ENCODE measurements at regions not wholly inside any gene's neighbourhood (a gene's known extent, or its start where the extent isn't known, plus 50 kb on each side); places are given as distances from the start of the nearest gene placed in this dataset.
A peak's percentile ranks its signal among the peaks of the same experiment; 100 is the strongest.

DNA sequence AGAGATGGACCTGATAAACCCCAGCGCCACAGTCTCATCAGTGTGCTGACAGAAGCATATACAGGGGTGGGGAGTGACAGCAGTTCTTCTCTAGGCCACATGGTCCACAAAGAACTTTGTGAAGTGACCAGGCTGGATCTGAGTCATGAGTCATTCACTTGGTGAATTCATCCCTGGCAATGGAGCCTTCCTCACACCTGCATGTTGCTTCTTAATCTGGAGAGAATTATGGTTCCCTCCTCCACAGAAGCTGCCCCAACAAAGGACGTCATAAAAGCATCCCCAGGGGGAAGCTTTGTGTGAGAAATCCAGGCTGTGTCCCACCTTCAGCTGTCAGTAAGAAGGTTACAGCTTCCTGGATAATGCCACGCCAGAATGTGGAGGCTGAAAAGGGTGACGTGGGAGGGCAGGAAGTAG, 215.6 kb upstream of the MAF start:
- DNase-seq = no peak

DNA sequence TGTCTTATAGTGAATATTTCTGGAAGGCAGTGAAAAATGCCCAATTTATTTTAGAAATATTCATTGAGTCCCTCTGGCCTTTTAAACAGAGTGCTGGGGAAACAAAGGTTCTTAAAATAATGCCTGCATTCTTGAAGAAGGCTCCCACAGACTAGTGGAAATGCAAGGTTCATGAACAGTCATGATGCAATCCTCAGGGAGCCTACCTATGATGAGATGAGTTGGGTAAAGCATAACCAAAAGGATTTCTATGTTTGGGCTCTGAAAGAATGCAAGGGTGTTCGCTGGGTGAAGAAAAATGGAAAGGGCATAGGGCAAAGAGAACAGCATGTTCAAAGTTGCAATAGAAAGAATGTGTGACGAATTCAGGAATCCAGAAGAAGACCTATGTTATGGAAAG, 214.5 kb upstream of the MAF start:
- no peak for DNase-seq

DNA sequence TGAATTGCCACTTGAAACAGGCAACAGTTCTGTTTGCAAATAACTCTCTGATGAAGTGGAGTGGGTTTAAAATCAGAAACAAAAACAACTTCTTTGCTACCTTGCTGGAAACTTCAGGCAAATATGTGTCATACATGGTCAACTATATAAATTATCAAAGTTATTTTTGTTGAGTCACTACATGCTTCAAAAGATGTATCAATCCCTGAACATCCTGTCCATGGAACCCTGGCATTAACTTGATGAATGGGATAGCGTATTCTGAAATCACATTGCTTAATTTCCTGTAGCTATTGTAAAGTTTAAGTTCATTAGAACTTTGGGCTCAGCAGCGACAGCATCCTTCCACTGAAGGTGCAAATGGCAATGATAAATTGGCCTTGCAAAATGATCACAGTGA, 213.6 kb upstream of the MAF start:
- DNase-seq = no peak

DNA sequence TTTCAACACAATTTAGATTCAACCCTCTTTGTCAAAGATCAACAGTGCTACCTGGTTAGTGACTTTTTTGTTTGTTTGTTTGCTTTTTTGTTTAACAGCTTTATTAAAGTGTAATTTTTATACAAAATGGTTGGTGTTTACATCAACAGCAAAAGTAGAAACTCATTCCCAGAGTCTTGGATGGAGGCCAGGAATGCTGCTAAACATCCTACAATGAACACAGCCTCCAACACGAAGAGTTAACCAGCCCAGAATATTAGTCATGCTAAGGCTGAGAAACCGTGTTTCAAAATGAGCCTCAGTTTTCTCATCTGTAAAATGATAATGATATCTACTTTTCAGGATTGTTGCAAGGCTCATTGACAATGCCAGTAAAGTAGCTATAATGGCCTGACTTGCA, 211.0 kb upstream of the MAF start:
- DNase-seq = no peak

DNA sequence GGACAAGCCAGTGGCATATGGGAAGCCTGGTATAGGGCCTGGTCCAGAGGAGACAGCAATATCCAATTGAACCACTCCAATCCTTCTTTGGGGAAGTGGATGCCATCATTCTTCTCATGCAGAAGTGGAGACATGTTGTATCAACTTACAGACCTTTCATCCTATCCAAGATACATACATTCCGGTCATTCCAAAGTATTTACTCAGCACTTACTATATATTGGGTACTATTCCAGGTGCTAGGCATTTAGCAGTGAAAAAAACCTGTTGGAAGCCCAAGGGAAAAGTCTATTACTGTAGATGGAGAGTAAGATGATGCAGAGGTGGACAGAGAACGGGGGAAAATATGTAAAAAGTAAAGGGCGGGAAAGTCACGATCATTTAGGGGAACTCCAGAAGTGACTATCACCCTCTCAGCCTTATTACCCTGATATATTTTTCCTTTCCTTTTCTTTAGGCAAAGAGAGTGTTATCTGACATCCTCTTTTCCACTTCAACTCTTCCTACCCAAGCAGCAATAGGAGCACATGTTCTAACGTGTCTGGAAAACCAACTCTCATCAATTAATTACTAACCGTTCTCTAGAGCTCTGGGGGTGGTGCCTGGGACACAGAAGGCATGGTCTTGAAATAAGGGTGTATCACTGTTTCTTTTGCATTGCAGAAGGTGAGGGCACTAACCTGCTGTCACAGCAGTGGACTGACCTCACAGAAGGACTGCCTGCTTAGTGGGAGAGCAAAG, 210.1 kb upstream of the MAF start:
- no peak for DNase-seq

DNA sequence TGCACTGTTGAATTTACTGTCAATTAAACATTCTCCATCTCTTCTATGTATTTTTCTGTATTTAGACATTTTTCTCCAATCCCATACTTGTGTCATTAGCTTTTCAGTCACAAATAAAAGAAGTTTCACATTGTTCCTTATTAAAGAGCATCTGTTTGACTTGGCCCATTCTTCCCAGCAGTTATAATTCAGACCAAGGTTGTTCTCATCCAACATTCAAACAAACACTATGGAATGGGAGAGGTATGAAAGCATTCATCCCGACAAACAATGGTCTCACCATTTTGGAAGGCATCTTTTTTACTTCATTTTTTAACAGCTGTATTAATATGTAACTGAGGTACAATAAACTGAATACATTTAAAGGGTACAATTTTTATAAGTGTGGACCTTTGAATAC, 208.8 kb upstream of the MAF start:
- DNase-seq = no peak

DNA sequence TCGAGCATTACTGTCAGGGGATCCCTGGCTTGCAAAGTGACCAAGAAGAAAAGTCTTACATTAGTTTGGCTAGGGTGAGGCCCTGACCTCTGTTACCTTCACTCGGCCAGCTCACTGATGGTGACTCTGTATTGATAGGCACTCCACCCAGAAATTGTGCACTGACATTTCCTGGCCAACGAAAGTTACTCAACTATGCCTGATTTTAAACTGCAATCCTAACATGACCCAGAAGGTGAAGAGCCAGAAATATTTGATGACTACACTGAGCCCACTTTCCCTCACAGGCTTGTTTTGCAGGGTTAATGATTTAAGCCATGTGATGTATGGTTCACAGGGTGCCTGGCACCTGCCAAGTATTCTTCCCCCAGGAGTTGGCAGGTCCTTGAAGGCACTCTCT, 208.2 kb upstream of the MAF start:
- no peak for DNase-seq

DNA sequence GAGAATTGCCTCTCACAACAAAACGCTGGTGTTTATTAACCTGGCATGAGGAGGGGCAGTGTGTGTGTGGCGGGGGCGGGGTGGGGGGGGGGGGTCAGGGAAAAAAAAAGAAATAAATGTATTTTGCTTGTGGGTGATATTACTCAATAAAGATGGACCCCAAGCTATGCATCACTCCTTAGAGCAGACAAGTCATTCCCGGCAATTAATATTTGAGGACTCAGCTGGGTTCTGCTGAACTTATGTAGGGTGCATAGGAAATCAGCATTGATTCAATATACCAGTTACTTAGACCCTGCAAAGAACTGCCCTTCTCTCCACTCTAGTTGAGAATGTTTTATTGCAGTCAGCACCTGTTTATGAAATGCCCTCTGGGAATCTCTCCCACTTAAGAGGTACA, 206.2 kb upstream of the MAF start:
- DNase-seq = no peak

DNA sequence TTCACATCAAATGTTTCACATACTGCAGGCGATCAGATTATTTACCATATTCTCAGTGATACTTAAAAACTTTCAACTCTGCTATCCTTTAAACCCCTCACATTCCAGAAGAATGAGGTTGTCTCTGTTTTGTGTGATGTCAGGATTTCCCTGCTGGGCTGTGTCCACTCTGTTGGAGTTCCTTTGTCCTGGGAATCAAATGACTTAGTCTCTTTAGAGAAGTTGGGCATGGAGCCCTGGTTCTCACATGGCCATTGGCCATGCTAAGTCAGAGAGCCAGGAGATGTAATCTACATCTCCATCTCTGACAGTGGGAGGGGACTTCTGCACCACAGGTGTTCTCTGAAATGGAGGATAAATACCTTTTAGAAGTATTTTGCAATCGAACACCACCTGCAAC, 205.1 kb upstream of the MAF start:
- peak in 1 of 14 donors; percentile 8 for DNase-seq

DNA sequence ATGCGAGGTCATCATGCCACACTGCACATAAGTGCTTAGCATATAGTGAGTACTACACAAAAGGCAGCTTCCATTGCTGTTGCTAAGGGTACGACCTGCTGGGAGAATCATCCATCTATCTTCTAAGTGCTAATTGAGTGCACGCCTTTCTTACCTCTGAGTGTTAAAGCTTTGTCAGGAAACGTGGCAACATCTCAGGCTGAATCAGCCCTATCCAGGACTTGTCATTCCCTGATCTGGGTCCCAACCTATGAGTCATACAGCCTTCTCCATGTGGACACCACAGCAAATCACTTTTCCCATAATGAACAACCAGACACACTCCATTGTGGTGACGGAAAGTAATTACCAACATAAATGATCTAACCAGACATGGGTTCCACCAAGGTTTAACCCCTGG, 201.1 kb upstream of the MAF start:
- no peak for DNase-seq

DNA sequence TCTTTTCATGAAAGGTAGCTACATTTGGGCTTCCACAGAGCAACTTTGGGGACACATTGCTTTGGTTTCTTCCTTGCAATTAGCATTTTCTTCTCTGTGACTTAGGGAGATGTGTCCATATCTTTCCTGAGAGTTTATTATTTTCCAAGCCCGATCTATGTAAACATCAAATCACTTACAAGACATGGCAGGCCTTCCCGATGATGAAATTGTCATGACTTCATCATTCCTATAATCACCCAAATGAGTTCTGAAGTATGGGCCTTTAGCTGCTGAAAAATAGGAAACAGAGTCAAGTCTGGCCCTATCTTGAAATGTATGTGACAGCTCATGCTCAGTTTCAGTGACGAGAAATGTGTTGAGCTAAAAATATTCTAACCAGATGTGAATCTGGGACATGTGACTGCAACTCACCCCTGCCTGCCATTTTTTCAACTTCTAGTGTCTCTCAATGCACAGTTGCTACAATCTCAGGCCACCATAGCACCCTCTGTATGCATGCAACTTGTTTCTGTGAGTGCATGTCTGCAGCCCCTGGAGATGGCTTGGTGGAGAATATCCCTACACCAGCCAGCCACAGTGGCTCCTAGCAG, 199.6 kb upstream of the MAF start:
- no peak for DNase-seq

DNA sequence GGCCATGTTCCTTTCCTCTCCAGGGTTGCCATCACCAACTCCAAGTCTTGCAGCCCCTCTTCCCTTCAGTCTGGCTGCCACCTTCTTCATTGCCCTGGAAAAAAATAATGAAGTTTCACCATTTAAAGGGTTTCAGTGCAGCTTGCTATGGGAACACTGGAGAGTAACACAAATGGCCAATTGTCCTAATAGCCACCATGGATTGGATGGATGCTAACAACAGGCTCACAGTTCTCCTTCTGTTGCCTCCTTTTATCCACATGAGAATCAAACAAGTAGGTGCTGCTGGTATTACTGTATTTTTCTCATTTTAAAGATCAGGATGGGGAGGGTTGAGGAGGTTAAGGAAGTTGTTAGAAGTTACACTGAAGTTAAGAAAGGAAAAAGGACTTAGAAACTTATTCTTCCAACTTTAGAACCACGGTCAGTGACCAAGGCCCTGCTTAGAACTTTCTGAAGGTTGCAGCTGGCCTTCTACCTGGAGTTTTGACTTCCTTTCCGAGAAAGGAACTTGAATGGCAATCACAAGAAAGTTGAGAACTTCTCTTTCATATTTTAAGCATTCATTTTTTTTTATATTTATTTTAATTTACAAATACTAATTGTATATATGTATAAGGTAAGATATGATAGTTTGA, 198.0 kb upstream of the MAF start:
- peak in 1 of 14 donors; percentile 8 for DNase-seq

DNA sequence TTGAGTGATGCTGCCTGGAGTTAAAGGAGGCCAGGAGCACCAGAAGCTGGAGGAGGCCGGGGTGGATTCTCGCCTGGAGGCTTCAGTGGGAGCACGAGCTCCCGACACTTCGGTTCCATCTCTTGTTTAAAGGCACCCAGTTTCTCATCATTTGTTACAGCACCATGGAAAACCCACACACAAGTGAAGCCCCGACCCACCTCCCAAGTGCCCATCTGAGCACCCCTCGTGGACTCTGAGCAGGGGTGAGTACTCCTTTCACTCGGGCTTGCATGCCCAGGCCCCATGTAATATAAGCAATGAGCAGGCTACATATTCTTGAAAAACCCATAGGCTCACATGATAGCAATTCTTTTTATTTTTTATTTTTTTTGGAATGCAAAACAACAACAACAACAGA, 196.9 kb upstream of the MAF start:
- DNase-seq = no peak

DNA sequence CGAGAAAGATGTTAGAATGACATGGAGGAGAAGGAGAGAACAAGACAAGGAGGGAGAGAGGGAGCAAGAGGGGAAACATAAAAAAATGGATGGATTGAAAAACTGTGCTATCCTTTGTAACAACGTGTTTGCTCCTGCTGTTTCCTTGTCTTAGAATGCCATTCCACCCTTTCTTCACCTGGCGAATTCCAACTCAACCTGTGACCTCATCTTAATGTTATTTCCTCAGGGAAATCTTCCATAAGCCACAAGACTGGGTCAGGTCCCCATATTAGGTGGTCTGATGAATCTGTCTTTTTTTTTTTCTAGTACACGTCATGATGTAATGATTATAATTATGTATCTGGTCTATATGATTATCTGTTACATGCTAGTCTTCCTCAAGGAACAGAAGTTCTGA, 195.0 kb upstream of the MAF start:
- no peak for DNase-seq

DNA sequence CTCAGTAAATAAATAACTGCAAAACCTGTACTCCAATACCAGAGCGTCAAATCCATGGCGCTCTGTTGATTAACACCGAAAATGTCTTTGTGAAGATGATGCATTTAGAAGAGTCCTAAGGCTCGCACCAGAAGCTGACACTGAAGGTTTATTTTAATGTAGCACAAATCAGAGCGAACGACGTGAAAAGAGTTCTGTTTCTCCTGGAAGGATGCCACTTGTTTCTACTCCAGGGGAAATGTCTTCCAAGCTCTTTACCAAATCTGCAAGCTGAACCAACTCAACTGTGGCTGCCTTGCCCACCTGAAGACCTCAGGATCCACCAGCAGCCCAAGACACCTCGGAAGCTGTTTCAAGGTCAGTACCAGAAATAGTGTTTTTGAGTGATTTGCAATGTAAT, 194.4 kb upstream of the MAF start:
- DNase-seq = no peak

DNA sequence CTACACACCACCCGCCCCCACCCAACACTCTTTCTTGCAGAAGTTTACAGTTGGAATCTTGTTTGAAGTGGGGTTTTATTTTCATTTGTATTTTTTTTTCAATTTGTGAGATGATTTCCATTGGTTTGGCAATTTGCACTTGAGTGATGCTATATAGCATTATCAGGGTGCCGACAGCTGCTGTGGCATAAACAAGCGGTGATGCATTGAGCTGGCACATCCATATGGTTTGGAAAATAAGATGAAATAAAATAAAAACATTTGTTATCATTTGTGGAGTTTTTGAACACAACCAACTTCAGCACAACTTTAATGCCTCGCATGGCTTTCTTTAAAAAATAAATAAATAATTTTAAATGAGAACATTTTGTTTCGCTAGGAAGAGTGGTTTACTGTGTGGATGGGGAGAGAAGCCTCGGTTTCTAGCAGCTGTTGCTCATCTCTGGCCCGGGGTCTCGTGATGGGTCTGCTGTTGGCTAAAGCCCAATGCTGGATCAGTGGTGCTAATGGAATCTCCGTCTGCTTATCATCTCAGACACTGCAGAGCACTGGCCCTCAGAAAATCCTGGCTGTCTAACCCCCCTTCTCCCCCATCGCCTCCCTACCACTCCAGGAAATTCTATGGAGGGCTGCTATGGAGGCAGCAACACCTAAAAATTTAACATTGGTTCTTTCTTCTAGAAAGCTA, 192.3 kb upstream of the MAF start:
- no peak for DNase-seq

DNA sequence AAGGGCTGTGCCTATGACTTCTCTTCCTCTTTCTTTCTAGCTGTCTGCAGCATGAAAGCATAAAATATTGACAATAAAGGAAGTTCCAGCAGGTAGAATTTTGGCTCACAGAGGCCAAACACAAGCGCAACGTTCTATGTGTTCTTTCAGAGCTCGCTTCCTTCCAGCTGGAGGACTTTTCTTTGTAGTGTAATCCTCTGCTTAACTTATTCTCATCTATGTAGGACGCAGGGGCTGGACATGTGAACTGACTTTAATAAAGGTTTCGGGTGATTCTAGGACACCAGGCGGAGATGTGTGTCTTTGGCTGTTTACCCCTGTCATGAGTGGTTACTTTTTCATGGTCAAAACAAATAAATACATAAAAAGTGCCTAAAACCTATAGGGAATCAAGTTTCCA, 191.5 kb upstream of the MAF start:
- DNase-seq = no peak

DNA sequence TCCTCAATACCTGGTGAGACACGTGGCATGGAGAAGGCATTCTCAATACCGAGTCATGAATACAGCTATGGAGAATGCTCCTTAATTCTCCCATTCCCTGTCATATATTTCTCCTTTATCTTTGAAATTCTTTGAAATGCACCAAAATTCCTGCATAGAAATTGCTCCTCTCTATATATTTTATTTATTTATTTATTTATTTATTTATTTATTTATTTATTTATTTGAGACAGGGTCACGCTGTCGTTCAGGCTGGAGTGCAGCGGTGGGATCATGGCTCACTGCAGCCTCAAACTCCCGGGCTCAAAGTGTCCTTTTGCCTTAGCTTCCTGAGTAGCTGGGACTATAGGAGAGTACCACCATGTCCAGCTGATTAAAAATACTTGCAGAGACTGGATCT, 190.3 kb upstream of the MAF start:
- DNase-seq = no peak

DNA sequence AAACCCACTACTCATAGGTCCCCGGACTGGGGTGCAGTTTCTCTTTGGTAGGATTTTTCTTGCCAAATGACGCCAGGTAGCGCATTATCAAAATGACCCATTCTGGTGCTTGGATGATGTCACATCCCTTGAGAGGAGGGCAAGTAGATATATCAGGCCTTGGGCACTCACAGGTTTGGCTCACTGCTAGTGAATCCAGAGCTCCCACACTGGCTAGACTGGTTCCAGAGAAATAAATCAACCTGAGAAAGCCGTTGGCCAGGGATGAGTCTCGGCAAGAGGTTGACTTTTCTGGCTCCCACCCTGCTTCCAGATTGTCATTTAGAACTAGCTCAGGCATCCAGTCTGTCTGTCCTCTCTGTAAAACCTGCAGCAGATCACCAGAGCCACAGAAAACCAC, 188.4 kb upstream of the MAF start:
- DNase-seq = no peak

DNA sequence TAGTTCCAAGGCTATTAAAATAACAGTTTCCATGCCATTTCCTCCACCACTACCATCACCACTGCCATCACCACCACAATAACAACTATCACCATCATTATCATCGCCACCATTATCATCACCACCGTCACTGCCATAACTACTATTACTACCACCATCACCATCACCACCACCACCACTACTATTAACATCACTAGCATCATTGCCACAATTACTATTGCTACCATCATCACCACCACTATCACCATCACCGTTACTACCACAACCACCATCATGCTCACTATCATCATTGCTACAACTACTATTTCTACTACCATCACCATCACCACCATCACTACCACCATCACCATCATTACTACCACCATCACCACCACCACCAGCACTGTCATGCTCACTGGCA, 185.9 kb upstream of the MAF start:
- no peak for DNase-seq

DNA sequence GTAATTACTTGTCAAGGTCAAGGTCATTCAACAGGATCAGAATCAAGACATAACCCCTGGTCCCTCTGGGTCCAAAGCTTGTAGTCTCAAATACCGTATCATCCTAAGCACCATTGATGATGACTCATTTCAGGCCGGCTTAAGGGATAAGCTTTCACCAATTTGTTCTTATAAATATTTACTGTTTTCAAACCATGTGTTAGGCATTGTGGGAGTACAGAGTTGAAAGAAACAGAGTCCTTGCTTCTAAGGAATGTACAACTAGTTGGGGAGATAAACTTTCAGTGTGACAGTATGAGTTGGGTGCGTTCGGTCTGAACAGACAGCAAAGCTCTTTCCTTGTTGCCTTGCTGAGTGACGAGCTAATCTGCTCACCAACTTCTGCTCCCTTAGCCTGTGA, 183.5 kb upstream of the MAF start:
- no peak for DNase-seq

DNA sequence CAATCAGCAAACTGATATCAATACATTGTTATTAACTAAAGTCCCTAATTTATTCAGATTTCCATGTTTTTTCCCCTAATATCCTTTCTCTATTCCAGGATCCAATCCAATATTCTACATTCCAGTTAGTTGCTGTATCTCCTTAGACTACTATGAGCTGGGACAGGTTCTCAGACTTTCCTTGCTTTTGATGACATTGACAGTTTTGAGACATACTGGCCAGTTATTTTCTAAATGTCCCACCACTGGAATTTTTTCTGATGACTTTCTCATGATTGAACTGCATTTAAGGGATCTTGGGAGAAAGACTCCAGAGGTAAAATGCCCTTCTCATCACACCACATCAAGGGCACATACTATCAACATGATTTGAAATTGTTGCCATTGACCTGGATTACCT, 177.1 kb upstream of the MAF start:
- DNase-seq = no peak

DNA sequence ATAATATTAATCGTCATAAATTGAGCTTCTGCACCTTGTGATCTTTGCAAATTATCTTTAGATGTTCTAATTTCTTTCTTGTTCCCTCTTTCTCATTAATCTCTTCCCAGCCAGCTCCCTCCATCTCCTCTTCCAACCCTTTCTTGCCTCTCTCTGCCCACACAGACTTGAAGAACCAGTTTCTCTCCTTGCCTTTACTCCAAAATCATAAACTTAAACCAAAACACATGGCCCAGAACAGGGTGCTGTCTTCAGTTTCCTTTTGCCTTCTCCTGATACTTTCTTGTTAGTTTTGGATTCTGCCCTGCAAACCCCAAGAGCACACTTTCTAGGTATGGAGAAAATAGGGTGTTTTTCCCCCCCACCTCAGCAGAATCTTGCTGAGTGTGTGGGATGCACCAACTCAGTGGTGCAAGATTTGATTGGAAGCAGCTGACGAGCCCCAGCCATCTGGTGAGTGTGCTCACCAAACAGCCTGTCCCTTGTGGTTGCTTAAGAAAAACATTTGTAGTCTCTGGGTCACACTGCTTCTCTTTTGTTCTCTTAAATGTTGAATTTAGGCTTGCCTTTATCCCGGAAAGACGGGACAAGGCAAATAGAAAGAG, 175.8 kb upstream of the MAF start:
- no peak for DNase-seq
